ENCODE measurements at regions not wholly inside any gene's neighbourhood (a gene's known extent, or its start where the extent isn't known, plus 50 kb on each side); places are given as distances from the start of the nearest gene placed in this dataset.

DNA sequence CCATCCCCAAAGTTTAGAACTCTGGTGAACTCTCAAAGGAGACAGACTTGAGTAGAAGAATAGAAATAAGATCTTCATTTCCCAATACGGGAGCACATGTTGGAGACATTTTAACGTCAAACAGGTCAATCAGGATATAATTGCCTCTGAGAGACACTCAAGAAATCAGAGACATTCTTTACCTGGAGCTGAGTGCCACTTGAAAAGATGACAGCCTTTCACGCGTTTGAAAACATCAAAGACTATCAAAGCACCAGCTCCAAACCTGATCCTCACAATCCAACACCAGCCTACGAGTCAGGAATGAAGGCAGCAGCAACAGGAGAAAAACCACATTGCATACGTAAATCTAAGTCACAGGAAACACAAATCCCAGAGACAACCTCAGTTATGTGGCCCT is 571.5 kb upstream of the CDH4 start:
- WGBS, 2 experiments (ENCODE audit: extremely low coverage in 2 of 2, insufficient read length in 1 of 2), result 48% methylated on average over 2 of the region's 6 CpGs; no CpG with 5 or more reads in 1 of the 2 experiments
- Histone ChIP-seq H2BK5ac (ENCODE audit: low read depth, low read length, poor library complexity, severe bottlenecking) (no peak overlapping the region), H3K56ac (ENCODE audit: extremely low read depth, insufficient read depth, low read length) (no peak overlapping the region)

More for the DNA sequence above, 571.5 kb upstream of the CDH4 start:
- H3K9me3 ChIP-seq (ENCODE audit: control insufficient read depth, insufficient read depth, low read length), result peaks cover 17% of the 10 kb centered on the region
- DNase-seq (no peak), ATAC-seq (ENCODE audit: low read depth) (no peak)
- no peak overlapping the region for H2AK9ac ChIP-seq (replicated peaks; ENCODE audit: low read depth, low read length, poor library complexity)
- H3K9ac ChIP-seq (ENCODE audit: low read depth, low read length), result no peak overlapping the region
- H2AK5ac ChIP-seq (ENCODE audit: low read depth, low read length), result no peak overlapping the region
- no peaks in the 10 kb centered on the region for H4K20me1 ChIP-seq (ENCODE audit: insufficient read depth, low read length)
- no peak for TF ChIP-seq CHD1 (IDR thresholded peaks at IDR 0.05; ENCODE audit: low read depth, low read length)
- TF ChIP-seq NFE2L2 (IDR thresholded peaks at IDR 0.05; ENCODE audit: low read depth, low read length), result no peak
- no peak for TF ChIP-seq RFX5 (IDR thresholded peaks at IDR 0.05; ENCODE audit: low read depth, low read length)
- TF ChIP-seq SMC3 (IDR thresholded peaks at IDR 0.05; ENCODE audit: low read depth, low read length), result no peak
- no peak for TF ChIP-seq MAFK (IDR thresholded peaks at IDR 0.05; ENCODE audit: low read depth, low read length)
- H3K4me1 ChIP-seq (ENCODE audit: control insufficient read depth, insufficient read depth, low read length), result no peaks in the 10 kb centered on the region
- no peak overlapping the region for H3K23ac ChIP-seq (ENCODE audit: low read depth, low read length)
- H4K91ac ChIP-seq (ENCODE audit: insufficient read depth, low read depth, low read length), result no peak overlapping the region
- H3K18ac ChIP-seq (ENCODE audit: low read depth, low read length), result no peak overlapping the region
- H2BK120ac ChIP-seq (ENCODE audit: low read depth, low read length), result no peak overlapping the region
- no peaks in the 10 kb centered on the region for H3K36me3 ChIP-seq (ENCODE audit: control insufficient read depth, insufficient read depth, low read length)
- dilution Hi-C loops (cut with HindIII; ENCODE audit: low sequenced_read_pairs, unreplicated experiment), result no loop called here
- no peak overlapping the region for H3K27ac ChIP-seq (ENCODE audit: insufficient read depth, low read length)
- H3K4me3 ChIP-seq (ENCODE audit: insufficient read depth, low read depth, low read length), result no peak overlapping the region
- CTCF ChIA-PET, result no interaction called here
- in situ Hi-C loops (cut with MboI; ENCODE audit: low sequenced_read_pairs), result no loop called here
- H3K14ac ChIP-seq (replicated peaks; ENCODE audit: low read depth, low read length), result no peak overlapping the region
- H3K27me3 ChIP-seq (ENCODE audit: control insufficient read depth, insufficient read depth, low read length), result no peaks in the 10 kb centered on the region
- H3K4ac ChIP-seq (ENCODE audit: low read depth, low read length), result no peak overlapping the region
- H3K9me1 ChIP-seq (ENCODE audit: insufficient read depth, low read length), result no peaks in the 10 kb centered on the region
- H2AFZ ChIP-seq (replicated peaks; ENCODE audit: low read length, poor library complexity), result no peak overlapping the region
- no TSS peak for BruUV-seq (replicated peaks)
- intact Hi-C loops (cut with micrococcal nuclease), result no loop called here
- no peak overlapping the region for H4K8ac ChIP-seq (ENCODE audit: low read depth in 2 of 2, low read length in 2 of 2)
- H4K5ac ChIP-seq (ENCODE audit: low read depth, low read length), result no peak overlapping the region
- H2BK20ac ChIP-seq (ENCODE audit: low read depth, low read length), result no peak overlapping the region
- POLR2A ChIA-PET (ENCODE audit: unreplicated experiment), result no interaction called here
- no peak overlapping the region for H2BK15ac ChIP-seq (ENCODE audit: low read depth, low read length)
- no peaks in the 10 kb centered on the region for H3K79me1 ChIP-seq (ENCODE audit: low read depth in 1 of 2, low read length in 2 of 2)
- H3K4me2 ChIP-seq (ENCODE audit: low read depth, low read length), result no peak overlapping the region
